ENCODE measurements at regions not wholly inside any gene's neighbourhood (a gene's known extent, or its start where the extent isn't known, plus 50 kb on each side); places are given as distances from the start of the nearest gene placed in this dataset.

DNA sequence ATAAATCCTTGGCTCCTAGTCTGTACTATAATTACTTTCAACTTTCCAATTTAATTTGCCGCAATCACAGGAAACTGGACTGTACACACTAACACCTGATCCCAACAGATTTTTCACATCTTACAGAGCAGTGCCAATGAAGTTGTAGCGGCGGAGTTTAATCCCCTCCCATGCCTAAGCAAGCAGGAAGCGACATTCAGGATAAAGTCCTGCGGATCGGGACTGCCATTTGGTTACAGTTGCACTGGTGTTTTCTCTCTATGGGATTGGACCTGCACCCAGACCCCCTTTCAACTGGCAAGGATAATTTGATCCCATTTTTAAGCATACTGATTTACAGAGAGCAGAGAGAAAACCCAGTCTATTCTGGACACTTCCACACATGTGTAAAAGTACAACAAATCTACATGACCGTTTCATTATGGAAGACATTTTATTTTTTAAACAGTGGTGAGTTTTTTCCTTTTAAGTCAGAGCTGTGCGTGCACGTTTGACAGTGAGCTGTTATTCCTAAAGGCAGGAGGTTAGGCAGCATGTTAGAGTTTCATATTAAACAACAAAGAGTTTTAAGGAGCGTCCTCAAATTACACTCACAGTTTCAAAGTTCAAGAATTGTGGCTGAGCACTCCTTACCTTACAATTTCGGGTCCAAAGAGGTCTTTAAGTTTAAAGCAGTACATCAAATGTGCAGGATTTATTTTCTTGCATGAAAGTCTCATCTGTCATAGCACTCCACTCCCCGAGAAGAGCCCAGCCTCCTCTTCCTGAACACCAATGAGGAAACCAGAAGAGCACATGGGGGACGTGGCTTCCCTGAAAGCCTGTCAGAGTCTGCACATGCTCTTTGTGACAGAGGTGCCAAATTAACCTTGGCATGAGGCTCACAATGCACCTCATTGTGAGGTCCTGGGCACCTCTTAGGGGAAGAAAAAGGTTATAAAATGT, 141.6 kb upstream of the RFC3 start:
- no peaks in the 10 kb centered on the region for H3K4me1 ChIP-seq (ENCODE audit: insufficient read depth, low read length)
- Mint-ChIP-seq H3K27ac (no peak overlapping the region), H3K27me3 (ENCODE audit: low read depth) (no peaks in the 10 kb centered on the region; the same call in 1 of the 2 replicates), H3K4me3 (no peak overlapping the region), H3K4me1 (peaks cover 17 to 22% of the 10 kb centered on the region in 2 experiments), H3K9me3 (peaks cover 1 to 5% of the 10 kb centered on the region in 2 experiments; a peak in 3 of 5 replicates), H3K36me3 (ENCODE audit: insufficient read depth in 1 of 3, low read depth in 3 of 3) (peaks cover 1 to 5% (median 1%) of the 10 kb centered on the region in 3 experiments; a peak in 5 of 7 replicates)
- no CpG with 5 or more reads among the region's 13 CpGs for WGBS (ENCODE audit: extremely low coverage, insufficient read length, low lambda C conversion rate)
- no peak overlapping the region for H3K9ac ChIP-seq (ENCODE audit: extremely low read depth, insufficient read length, low read length)
- no peak overlapping the region for H2BK120ac ChIP-seq (ENCODE audit: low read depth, low read length, poor library complexity, severe bottlenecking)
- H3K4ac ChIP-seq (ENCODE audit: low read depth, low read length): no peak overlapping the region
- no peak overlapping the region for H4K8ac ChIP-seq (replicated peaks; ENCODE audit: insufficient read length, low read depth, low read length)
- no peak overlapping the region for H3K56ac ChIP-seq (ENCODE audit: insufficient read length, low read depth, low read length)
- H3T11ph ChIP-seq (ENCODE audit: low read length): no peak overlapping the region
- no peak overlapping the region for H2BK5ac ChIP-seq (ENCODE audit: insufficient read length, low read length)
- no peak overlapping the region for H3K4me2 ChIP-seq (ENCODE audit: insufficient read depth, insufficient read length, low read length)
- no peak overlapping the region for H2BK20ac ChIP-seq (ENCODE audit: low read depth, low read length, poor library complexity, severe bottlenecking)
- no peaks in the 10 kb centered on the region for H3K23me2 ChIP-seq (ENCODE audit: insufficient read length, low read depth, low read length, poor library complexity, severe bottlenecking)
- no peak overlapping the region for H4K5ac ChIP-seq (ENCODE audit: insufficient read length, low read depth, low read length)
- H3K9me3 ChIP-seq (ENCODE audit: control insufficient read depth, low read depth, low read length): no peaks in the 10 kb centered on the region
- no peak overlapping the region for H3K14ac ChIP-seq (ENCODE audit: insufficient read depth, low read length)
- no peaks in the 10 kb centered on the region for H3K79me2 ChIP-seq (ENCODE audit: insufficient read depth, low read length)
- H3K27ac ChIP-seq (ENCODE audit: insufficient read length, low read depth, low read length): no peak overlapping the region
- H2BK12ac ChIP-seq (ENCODE audit: insufficient read length, low read depth, low read length): no peak overlapping the region
- no peak overlapping the region for H4K91ac ChIP-seq (ENCODE audit: insufficient read length, low read depth, low read length)
- H4K20me1 ChIP-seq (ENCODE audit: control insufficient read depth, insufficient read depth, insufficient read length): no peaks in the 10 kb centered on the region
- no peak overlapping the region for H2BK15ac ChIP-seq (ENCODE audit: low read depth, low read length)
- H3K27me3 ChIP-seq (ENCODE audit: insufficient read depth, low read length): no peaks in the 10 kb centered on the region
- no peak for TF ChIP-seq CTCF (conservative IDR thresholded peaks at IDR 0.05)
- no peak overlapping the region for H2AFZ ChIP-seq (ENCODE audit: low read length)
- H3K18ac ChIP-seq (ENCODE audit: insufficient read length, low read depth, low read length): no peak overlapping the region
- H2AK5ac ChIP-seq (ENCODE audit: insufficient read length, low read length): no peak overlapping the region
- no peaks in the 10 kb centered on the region for H3K79me1 ChIP-seq (ENCODE audit: insufficient read depth, low read depth, low read length, poor library complexity, severe bottlenecking)
- no peak overlapping the region for H3K23ac ChIP-seq (ENCODE audit: insufficient read length, low read depth, low read length)
- no peak for DNase-seq
